K562 (cell line): ENCODE measurements at regions not wholly inside any gene's neighbourhood (a gene's known extent, or its start where the extent isn't known, plus 50 kb on each side); places are given as distances from the start of the nearest gene placed in this dataset.

Experiments used
- ATAC-seq: fragments of 200-7000 bp; cut with Tn5 transposase; 3 replicates; pipeline ENCODE4 v1.9.1; 2020; ENCODE audit warnings: moderate library complexity
- BruUV-seq: library from RNA; stranded (reverse); fragments of 400-500 nt; replicated peaks from 2 replicates; lab custom pipeline; 2021; lab: Mats Ljungman, UMichigan
- CTCF ChIA-PET: fragments of 300-600 bp; formaldehyde crosslinking; extraction: SDS; loops from one replicate; lab custom pipeline; 2021; ENCODE audit warnings: low intra/inter-chr PET ratio; lab: Yijun Ruan, JAX
- POLR2A ChIA-PET: fragments of 300-600, 350-650 bp; sonication (Branson Sonifier 250); formaldehyde crosslinking; extraction: SDS; loops from one replicate; lab custom pipeline; 2021; ENCODE audit warnings: antibody characterized with exemption, inconsistent platforms; lab: Yijun Ruan, JAX
- DNase-seq, 4 experiments: peaks; one replicate each; pipeline versions ENCODE4 v3.0.0 to v3.0.0-alpha.2; 2011 to 2018; ENCODE audit warnings: low spot score in 3 of 4, mixed read lengths in 3 of 4; ENCODE audit errors: extremely low read depth in 1 of 4
- FAIRE-seq: peaks from 2 replicates; lab custom pipeline; 2011; peaks lifted over from hg19 to GRCh38; lab: Jason Lieb, UNC
- H2AFZ ChIP-seq: 2 replicates; pipeline ENCODE4 v1.6.0; 2011; ENCODE audit warnings: low read depth, low read length, control low read depth, inconsistent platforms
- H3K27ac ChIP-seq: fragments of 200-600 bp; 3 replicates; pipeline ENCODE4 v1.8.0; 2011; ENCODE audit warnings: low read depth, mild to moderate bottlenecking, control low read depth, inconsistent platforms, low read length, moderate library complexity, mixed read lengths; ENCODE audit errors: extremely low read depth
- H3K27me3 ChIP-seq, 2 experiments: fragments of 300-600 bp in 1 of 2; 2 replicates in 1 of 2; 3 replicates in 1 of 2; pipeline versions ENCODE4 v1.6.0 to v1.8.0; 2011; ENCODE audit warnings: inconsistent platforms in 2 of 2, low read length in 2 of 2, mild to moderate bottlenecking in 1 of 2, mixed read lengths in 1 of 2, moderate library complexity in 1 of 2; ENCODE audit not compliant: control insufficient read depth in 2 of 2, insufficient read depth in 2 of 2
- H3K36me3 ChIP-seq: fragments of 300-600 bp; 3 replicates; pipeline ENCODE4 v1.8.0; 2011; ENCODE audit warnings: mild to moderate bottlenecking, low read length, inconsistent platforms; ENCODE audit not compliant: control insufficient read depth, insufficient read depth
- H3K4me1 ChIP-seq, 2 experiments: fragments of 200-600 bp in 1 of 2; replicated peaks in 1 of 2; 2 replicates in 1 of 2; 3 replicates in 1 of 2; pipeline versions ENCODE4 v1.5.1 to v1.8.0; 2011; ENCODE audit warnings: inconsistent platforms in 2 of 2, low read length in 2 of 2, mild to moderate bottlenecking in 1 of 2, mixed read lengths in 1 of 2, moderate library complexity in 1 of 2; ENCODE audit not compliant: control insufficient read depth in 2 of 2, insufficient read depth in 2 of 2
- H3K4me2 ChIP-seq: 2 replicates; pipeline ENCODE4 v1.6.1; 2011; ENCODE audit warnings: low read length, control low read depth, inconsistent platforms, mixed read lengths; ENCODE audit not compliant: insufficient read depth
- H3K4me3 ChIP-seq: fragments of 200-600 bp; sonication (generic), shearing (Covaris generic); 2 replicates; pipeline ENCODE4 v1.5.1; 2016; ENCODE audit warnings: control low read depth, inconsistent platforms
- H3K79me2 ChIP-seq: fragments of 200-600 bp; 3 replicates; pipeline ENCODE4 v1.8.0; 2011; ENCODE audit warnings: low read length, inconsistent platforms; ENCODE audit not compliant: control insufficient read depth, insufficient read depth
- H3K9ac ChIP-seq, 2 experiments: 2 replicates each; pipeline versions ENCODE4 v1.6.0 to v1.6.1; 2011; ENCODE audit warnings: low read depth in 2 of 2, low read length in 2 of 2, control low read depth in 1 of 2, inconsistent platforms in 1 of 2, mild to moderate bottlenecking in 1 of 2, mixed read lengths in 1 of 2; ENCODE audit not compliant: insufficient read depth in 1 of 2
- H3K9me1 ChIP-seq: one replicate; pipeline ENCODE4 v1.6.0; 2011; ENCODE audit warnings: inconsistent platforms, mild to moderate bottlenecking, low read length, moderate library complexity; ENCODE audit not compliant: control insufficient read depth, insufficient read depth
- H3K9me3 ChIP-seq: replicated peaks from 2 replicates; pipeline ENCODE4 v1.5.1; 2011; ENCODE audit warnings: low read depth, low read length, inconsistent platforms; ENCODE audit not compliant: control insufficient read depth, insufficient read depth
- H4K20me1 ChIP-seq: replicated peaks from 2 replicates; pipeline ENCODE4 v1.6.1; 2011; ENCODE audit warnings: low read length, inconsistent platforms, mixed read lengths; ENCODE audit not compliant: control insufficient read depth, insufficient read depth
- FOXA3 ChIP-seq, 2 experiments: fragments of 450-650 bp in 1 of 2; sonication (generic) in 1 of 2; formaldehyde crosslinking; IDR thresholded peaks in 1 of 2; conservative IDR thresholded peaks in 1 of 2; 2 replicates each; pipeline versions ENCODE4 v1.4.0 to v1.8.0; 2020 to 2022; ENCODE audit warnings: mild to moderate bottlenecking in 2 of 2, missing genetic modification reagents in 1 of 2
- HMG20B ChIP-seq: fragments of 250-450 bp; sonication (Bioruptor Pico); IDR thresholded peaks from 2 replicates; pipeline ENCODE4 v1.5.0; 2021; ENCODE audit warnings: mild to moderate bottlenecking
- HNRNPUL1 ChIP-seq: fragments of 200-400 bp; formaldehyde crosslinking; IDR thresholded peaks from 2 replicates; pipeline ENCODE4 v1.6.1; 2017; ENCODE audit warnings: low read length
- ID3 ChIP-seq, 2 experiments: fragments of 250-450 bp in 1 of 2; fragments of 450-650 bp in 1 of 2; sonication (Bioruptor Pico) in 1 of 2; IDR thresholded peaks; 2 replicates each; pipeline versions ENCODE4 v1.6.1 to v1.8.0; 2016 to 2021; ENCODE audit warnings: mild to moderate bottlenecking in 2 of 2, moderate library complexity in 2 of 2, missing compliant biosample characterization in 1 of 2, missing genetic modification characterization in 1 of 2
- MAFF ChIP-seq: IDR thresholded peaks from 2 replicates; pipeline ENCODE4 v1.6.1; 2012; ENCODE audit warnings: low read length, improper control_type of control experiment
- NFATC3 ChIP-seq: fragments of 450-650 bp; IDR thresholded peaks from 2 replicates; pipeline ENCODE4 v1.6.1; 2017; ENCODE audit warnings: mild to moderate bottlenecking
- PKNOX1 ChIP-seq: fragments of 450-650 bp; IDR thresholded peaks from 2 replicates; pipeline ENCODE4 v1.6.1; 2016
- SIN3B ChIP-seq: fragments of 450-650 bp; IDR thresholded peaks from 2 replicates; pipeline ENCODE4 v1.6.1; 2017; ENCODE audit warnings: low read depth, mild to moderate bottlenecking, moderate library complexity
- SMARCA4 ChIP-seq: fragments of 450-650 bp; IDR thresholded peaks from 2 replicates; pipeline ENCODE4 v1.6.1; 2016
- THRB ChIP-seq: fragments of 450-650 bp; formaldehyde crosslinking; conservative IDR thresholded peaks from 2 replicates; pipeline ENCODE4 v1.4.0; 2022; ENCODE audit warnings: mild to moderate bottlenecking, missing genetic modification characterization
- TSC22D4 ChIP-seq: fragments of 450-650 bp; IDR thresholded peaks from 2 replicates; pipeline ENCODE4 v1.6.1; 2016; ENCODE audit warnings: missing genetic modification characterization, missing biosample characterization, control low read depth
- USF1 ChIP-seq: sonication (generic); formaldehyde crosslinking; IDR thresholded peaks from 2 replicates; pipeline ENCODE4 v1.9.0; 2022; ENCODE audit warnings: mild to moderate bottlenecking, missing genetic modification reagents
- ZBTB7A ChIP-seq: IDR thresholded peaks from 2 replicates; pipeline ENCODE4 v1.6.1; 2011; ENCODE audit warnings: low read depth, mild to moderate bottlenecking, low read length, moderate library complexity, borderline replicate concordance; ENCODE audit not compliant: control insufficient read depth
- ZNF197 ChIP-seq: fragments of 200-800 bp; sonication (Bioruptor generic); IDR thresholded peaks from 2 replicates; pipeline ENCODE4 v1.6.1; 2016; ENCODE audit warnings: low read depth, missing genetic modification characterization, missing compliant biosample characterization
- WGBS: fragments of 100-300 bp; shearing (Covaris generic); methylation state at CpG from one replicate; pipeline ENCODE4 v1.1.6; 2016; ENCODE audit warnings: low coverage, mixed read lengths; ENCODE audit not compliant: insufficient coverage; ENCODE audit errors: missing lambda C conversion rate; 5-methylcytosine and 5-hydroxymethylcytosine counted together
- in situ Hi-C: fragments of 300-500 bp; cut with MboI; formaldehyde crosslinking; loops from 4 replicates; pipeline ENCODE4 v1.15.0; 2018; ENCODE audit warnings: inconsistent platforms, mixed read lengths
- intact Hi-C: fragments of 100-400 bp; cut with micrococcal nuclease; formaldehyde crosslinking; loops from 2 replicates; pipeline ENCODE4 v1.14.2; 2022

- H3K36me3 ChIP-seq, result no peaks in the 10 kb centered on the region
- no peak overlapping the region for H3K27ac ChIP-seq
- BruUV-seq, result no TSS peak
- H3K9me3 ChIP-seq, result no peaks in the 10 kb centered on the region
- ChIA-PET CTCF (no interaction called here), POLR2A (no interaction called here)
- in situ Hi-C loops, result no loop called here
- H3K27me3 ChIP-seq, result no peaks in the 10 kb centered on the region
- H3K79me2 ChIP-seq, result no peaks in the 10 kb centered on the region
- WGBS, result 0% methylated on average over 1 of the region's 1 CpG
- H3K4me3 ChIP-seq, result no peak overlapping the region
- no peak for ATAC-seq
- no peak overlapping the region for H3K9ac ChIP-seq
- DNase-seq, result no peak
- no peak overlapping the region for H2AFZ ChIP-seq
- intact Hi-C loops, result no loop called here
- H3K4me2 ChIP-seq, result no peak overlapping the region
- no peaks in the 10 kb centered on the region for H4K20me1 ChIP-seq
- no peaks in the 10 kb centered on the region for H3K9me1 ChIP-seq
- TF ChIP-seq NFATC3 (no peak), THRB (CRISPR knock-in tag) (no peak), SIN3B (no peak), TSC22D4 (tag) (no peak), MAFF (no peak), HNRNPUL1 (no peak), USF1 (CRISPR knock-in tag) (no peak), ZBTB7A (no peak), ZNF197 (no peak), SMARCA4 (no peak), PKNOX1 (no peak), ID3 (CRISPR knock-in tag; IDR thresholded peaks at IDR 0.05) (no peak), ID3 (tag; IDR thresholded peaks at IDR 0.05) (no peak), FOXA3 (CRISPR knock-in tag; conservative IDR thresholded peaks at IDR 0.05 in 1 of 2, IDR thresholded peaks at IDR 0.05 in 1 of 2) (no peak), HMG20B (CRISPR knock-in tag) (no peak)
- H3K4me1 ChIP-seq, result no peaks in the 10 kb centered on the region
- no peak for FAIRE-seq
Measured at GRCh38 chr20:11128721-11129120, 454.9 kb upstream of the JAG1 start.
